ENCODE measurements at regions not wholly inside any gene's neighbourhood (a gene's known extent, or its start where the extent isn't known, plus 50 kb on each side); places are given as distances from the start of the nearest gene placed in this dataset.

- CTCF ChIA-PET, result no interaction called here
- no peak overlapping the region for H3K4me3 Mint-ChIP-seq
- DNase-seq, result no peak
- H3K36me3 Mint-ChIP-seq (ENCODE audit: low read depth), result no peaks in the 10 kb centered on the region
- H3K4me1 Mint-ChIP-seq (ENCODE audit: low read depth), result no peaks in the 10 kb centered on the region
- no peaks in the 10 kb centered on the region for H3K9me3 Mint-ChIP-seq
- H3K27me3 Mint-ChIP-seq (ENCODE audit: low read depth), result no peaks in the 10 kb centered on the region
- H3K27ac Mint-ChIP-seq, result no peak overlapping the region
- intact Hi-C loops (cut with micrococcal nuclease), result no loop called here
Measured at GRCh38 chrX:23134136-23134535, 134.4 kb downstream of the DDX53 start.

GRCh38 chrX:23136816-23137215 lies 137.1 kb downstream of the DDX53 start:
- H3K27me3 Mint-ChIP-seq (ENCODE audit: low read depth), result no peaks in the 10 kb centered on the region
- no peak overlapping the region for H3K27ac Mint-ChIP-seq
- CTCF ChIA-PET, result no interaction called here
- H3K4me1 Mint-ChIP-seq (ENCODE audit: low read depth), result no peaks in the 10 kb centered on the region
- H3K36me3 Mint-ChIP-seq (ENCODE audit: low read depth), result no peaks in the 10 kb centered on the region
- DNase-seq, result no peak
- H3K4me3 Mint-ChIP-seq, result no peak overlapping the region
- no peaks in the 10 kb centered on the region for H3K9me3 Mint-ChIP-seq
- intact Hi-C loops (cut with micrococcal nuclease), result no loop called here

GRCh38 chrX:23168291-23168690 lies 166.4 kb upstream of the PTCHD1 start:
- H3K9me3 Mint-ChIP-seq, result no peaks in the 10 kb centered on the region
- no peaks in the 10 kb centered on the region for H3K27me3 Mint-ChIP-seq (ENCODE audit: low read depth)
- no peak overlapping the region for H3K4me3 Mint-ChIP-seq
- H3K4me1 Mint-ChIP-seq (ENCODE audit: low read depth), result no peaks in the 10 kb centered on the region
- DNase-seq, result no peak
- no peaks in the 10 kb centered on the region for H3K36me3 Mint-ChIP-seq (ENCODE audit: low read depth)
- CTCF ChIA-PET, result no interaction called here
- intact Hi-C loops (cut with micrococcal nuclease), result no loop called here
- no peak overlapping the region for H3K27ac Mint-ChIP-seq

GRCh38 chrX:23185951-23186350 lies 148.7 kb upstream of the PTCHD1 start:
- no peak overlapping the region for H3K4me3 Mint-ChIP-seq
- no peak overlapping the region for H3K27ac Mint-ChIP-seq
- intact Hi-C loops (cut with micrococcal nuclease), result no loop called here
- no peaks in the 10 kb centered on the region for H3K9me3 Mint-ChIP-seq
- CTCF ChIA-PET, result no interaction called here
- no peaks in the 10 kb centered on the region for H3K36me3 Mint-ChIP-seq (ENCODE audit: low read depth)
- DNase-seq, result no peak
- H3K4me1 Mint-ChIP-seq (ENCODE audit: low read depth), result no peaks in the 10 kb centered on the region
- H3K27me3 Mint-ChIP-seq (ENCODE audit: low read depth), result no peaks in the 10 kb centered on the region

GRCh38 chrX:23187819-23188218 lies 146.8 kb upstream of the PTCHD1 start:
- intact Hi-C loops (cut with micrococcal nuclease), result no loop called here
- Mint-ChIP-seq H3K27me3 (ENCODE audit: low read depth) (no peaks in the 10 kb centered on the region), H3K4me3 (no peak overlapping the region), H3K27ac (no peak overlapping the region), H3K36me3 (ENCODE audit: low read depth) (no peaks in the 10 kb centered on the region), H3K9me3 (no peaks in the 10 kb centered on the region), H3K4me1 (ENCODE audit: low read depth) (no peaks in the 10 kb centered on the region)
- DNase-seq, result no peak
- CTCF ChIA-PET, result no interaction called here

- intact Hi-C loops (cut with micrococcal nuclease), result no loop called here
- H3K9me3 Mint-ChIP-seq, result no peaks in the 10 kb centered on the region
- CTCF ChIA-PET, result no interaction called here
- H3K4me1 Mint-ChIP-seq (ENCODE audit: low read depth), result no peaks in the 10 kb centered on the region
- no peaks in the 10 kb centered on the region for H3K27me3 Mint-ChIP-seq (ENCODE audit: low read depth)
- no peak overlapping the region for H3K27ac Mint-ChIP-seq
- no peaks in the 10 kb centered on the region for H3K36me3 Mint-ChIP-seq (ENCODE audit: low read depth)
- no peak for DNase-seq
- no peak overlapping the region for H3K4me3 Mint-ChIP-seq
Measured at GRCh38 chrX:23194885-23195554, 139.6 kb upstream of the PTCHD1 start.

- Mint-ChIP-seq H3K27ac (no peak overlapping the region), H3K36me3 (ENCODE audit: low read depth) (no peaks in the 10 kb centered on the region), H3K9me3 (no peaks in the 10 kb centered on the region), H3K27me3 (ENCODE audit: low read depth) (no peaks in the 10 kb centered on the region), H3K4me3 (no peak overlapping the region), H3K4me1 (ENCODE audit: low read depth) (no peaks in the 10 kb centered on the region)
- DNase-seq, result no peak
- intact Hi-C loops (cut with micrococcal nuclease), result no loop called here
- CTCF ChIA-PET, result no interaction called here
Measured at GRCh38 chrX:23195761-23196160, 138.9 kb upstream of the PTCHD1 start.

GRCh38 chrX:23201706-23202105 lies 132.9 kb upstream of the PTCHD1 start:
- no peaks in the 10 kb centered on the region for H3K27me3 Mint-ChIP-seq (ENCODE audit: low read depth)
- no peak overlapping the region for H3K4me3 Mint-ChIP-seq
- DNase-seq, result no peak
- no peak overlapping the region for H3K27ac Mint-ChIP-seq
- no peaks in the 10 kb centered on the region for H3K9me3 Mint-ChIP-seq
- H3K4me1 Mint-ChIP-seq (ENCODE audit: low read depth), result no peaks in the 10 kb centered on the region
- CTCF ChIA-PET, result no interaction called here
- no peaks in the 10 kb centered on the region for H3K36me3 Mint-ChIP-seq (ENCODE audit: low read depth)
- intact Hi-C loops (cut with micrococcal nuclease), result no loop called here

- no peak for DNase-seq
- intact Hi-C loops (cut with micrococcal nuclease), result no loop called here
- H3K4me3 Mint-ChIP-seq, result no peak overlapping the region
- CTCF ChIA-PET, result no interaction called here
- no peaks in the 10 kb centered on the region for H3K4me1 Mint-ChIP-seq (ENCODE audit: low read depth)
- H3K27ac Mint-ChIP-seq, result no peak overlapping the region
- H3K36me3 Mint-ChIP-seq (ENCODE audit: low read depth), result no peaks in the 10 kb centered on the region
- no peaks in the 10 kb centered on the region for H3K27me3 Mint-ChIP-seq (ENCODE audit: low read depth)
- no peaks in the 10 kb centered on the region for H3K9me3 Mint-ChIP-seq
Measured at GRCh38 chrX:23202326-23202725, 132.3 kb upstream of the PTCHD1 start.

GRCh38 chrX:23223169-23223568 lies 111.5 kb upstream of the PTCHD1 start:
- intact Hi-C loops (cut with micrococcal nuclease), result no loop called here
- no peaks in the 10 kb centered on the region for H3K27me3 Mint-ChIP-seq (ENCODE audit: low read depth)
- DNase-seq, result no peak
- H3K4me3 Mint-ChIP-seq, result no peak overlapping the region
- H3K36me3 Mint-ChIP-seq (ENCODE audit: low read depth), result no peaks in the 10 kb centered on the region
- H3K4me1 Mint-ChIP-seq (ENCODE audit: low read depth), result no peaks in the 10 kb centered on the region
- CTCF ChIA-PET, result no interaction called here
- no peaks in the 10 kb centered on the region for H3K9me3 Mint-ChIP-seq
- no peak overlapping the region for H3K27ac Mint-ChIP-seq

GRCh38 chrX:23228454-23228853 lies 106.2 kb upstream of the PTCHD1 start:
- no peaks in the 10 kb centered on the region for H3K9me3 Mint-ChIP-seq
- H3K36me3 Mint-ChIP-seq (ENCODE audit: low read depth), result no peaks in the 10 kb centered on the region
- H3K4me1 Mint-ChIP-seq (ENCODE audit: low read depth), result no peaks in the 10 kb centered on the region
- H3K27me3 Mint-ChIP-seq (ENCODE audit: low read depth), result no peaks in the 10 kb centered on the region
- H3K27ac Mint-ChIP-seq, result no peak overlapping the region
- DNase-seq, result no peak
- intact Hi-C loops (cut with micrococcal nuclease), result no loop called here
- no peak overlapping the region for H3K4me3 Mint-ChIP-seq
- CTCF ChIA-PET, result no interaction called here

- DNase-seq, result no peak
- H3K36me3 Mint-ChIP-seq (ENCODE audit: low read depth), result no peaks in the 10 kb centered on the region
- H3K27me3 Mint-ChIP-seq (ENCODE audit: low read depth), result no peaks in the 10 kb centered on the region
- no peak overlapping the region for H3K27ac Mint-ChIP-seq
- intact Hi-C loops (cut with micrococcal nuclease), result no loop called here
- no peak overlapping the region for H3K4me3 Mint-ChIP-seq
- CTCF ChIA-PET, result no interaction called here
- no peaks in the 10 kb centered on the region for H3K9me3 Mint-ChIP-seq
- H3K4me1 Mint-ChIP-seq (ENCODE audit: low read depth), result no peaks in the 10 kb centered on the region
Measured at GRCh38 chrX:23228950-23229448, 105.7 kb upstream of the PTCHD1 start.

GRCh38 chrX:23235051-23235450 lies 99.6 kb upstream of the PTCHD1 start:
- Mint-ChIP-seq H3K4me1 (ENCODE audit: low read depth) (no peaks in the 10 kb centered on the region), H3K4me3 (no peak overlapping the region), H3K36me3 (ENCODE audit: low read depth) (no peaks in the 10 kb centered on the region), H3K27me3 (ENCODE audit: low read depth) (no peaks in the 10 kb centered on the region), H3K9me3 (no peaks in the 10 kb centered on the region), H3K27ac (no peak overlapping the region)
- no peak for DNase-seq
- intact Hi-C loops (cut with micrococcal nuclease), result no loop called here
- CTCF ChIA-PET, result interaction anchor here (0.6 to 0.7 kb wide), 2 partner anchors 83 to 92 kb away, joined by 4 read pairs; no protein-coding TSS in a partner anchor

All from activated naive CD4-positive, alpha-beta T cell treated with anti-CD3 and anti-CD28 coated beads for 36 hours (primary cell).